Heart left ventricle (tissue), 13 donors: ENCODE measurements at regions not wholly inside any gene's neighbourhood (a gene's known extent, or its start where the extent isn't known, plus 50 kb on each side); places are given as distances from the start of the nearest gene placed in this dataset.

ENCODE experiments used
- POLR2A ChIP-seq, 2 donors: fragments of 450-650 bp; IDR thresholded peaks; one replicate each; pipeline ENCODE4 v1.6.1; 2017; ENCODE audit warnings: antibody characterized with exemption in 2 of 2, mild to moderate bottlenecking in 2 of 2, moderate library complexity in 2 of 2
- TF ChIP-seq, protein P1 (sequence below), 12 donors: fragments of 200-600 bp; sonication (generic) in 4 of 12; IDR thresholded peaks; one replicate each; pipeline versions ENCODE4 v1.5.0 to v1.8.0; 2018 to 2022; ENCODE audit warnings: antibody characterized with exemption in 12 of 12, mild to moderate bottlenecking in 5 of 12
- donor health status: ischemic (EF 13 %, LVEDD 7.1; RV severe dilation, severe dysfunction).
- donor health status: DM: no; HTN: yes; CAD: no.
- donor health status: DM: no; HTN: no; CAD: no.
- donor health status: ischemic (EF 25% LVEDD 6.9; RV normal size, moderate dysfunction).
- donor health status: ischemic (EF 25% LVEDD 5.7; RV mildly dilated, moderate dysfunction).
- donor health status: ischemic (EF 35%, LVEDD 5.7; RV mildly dilated, moderate dysfunction).
- donor health status: nonischemic (EF 11% LVEDD 7.7; RV severe dilation, severe dysfunction).
- donor health status: DM: yes; HTN: yes; CAD: no.
- donor health status: PGD.
- donor health status: ischemic (EF 29% LVEDD 5.4; RV normal size, mild dysfunction).
- donor health status: nonischemic (EF 23%, LVEDD 6.1; RV moderate dilation, normal function).

DNA sequence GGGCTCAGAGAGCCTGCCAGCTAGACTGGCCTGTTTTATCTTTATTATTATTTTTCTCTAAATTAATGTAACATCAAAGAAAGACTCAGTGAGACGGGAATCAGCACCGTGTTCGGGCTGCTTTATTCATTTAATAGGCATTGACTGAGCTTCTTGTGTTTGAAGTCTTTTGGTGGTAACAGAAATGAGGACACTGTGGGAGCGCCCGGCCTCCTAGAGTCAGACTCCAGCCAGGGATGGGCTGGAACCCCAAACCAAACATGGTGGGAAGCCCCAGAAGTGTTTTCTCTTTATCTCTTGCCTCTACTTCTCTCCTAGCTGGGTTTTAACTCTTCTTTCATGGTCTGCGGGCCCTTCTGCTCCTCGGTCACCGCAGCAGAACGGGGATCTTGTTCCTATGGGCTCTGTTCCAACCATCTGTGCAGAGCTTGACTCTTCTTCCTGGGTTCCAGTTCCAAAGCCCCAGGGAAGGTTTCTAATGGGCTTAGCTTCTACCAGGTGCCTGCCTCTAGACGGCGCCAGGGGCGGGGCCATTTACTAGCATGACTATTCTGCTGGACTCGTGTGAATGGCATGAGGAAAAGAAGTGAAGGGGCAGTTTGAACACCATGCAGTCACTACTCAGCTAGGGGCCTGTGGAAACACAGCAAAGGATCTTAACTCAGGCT, 123.8 kb downstream of the FGF18 start:
- TF ChIP-seq, protein P1, sequence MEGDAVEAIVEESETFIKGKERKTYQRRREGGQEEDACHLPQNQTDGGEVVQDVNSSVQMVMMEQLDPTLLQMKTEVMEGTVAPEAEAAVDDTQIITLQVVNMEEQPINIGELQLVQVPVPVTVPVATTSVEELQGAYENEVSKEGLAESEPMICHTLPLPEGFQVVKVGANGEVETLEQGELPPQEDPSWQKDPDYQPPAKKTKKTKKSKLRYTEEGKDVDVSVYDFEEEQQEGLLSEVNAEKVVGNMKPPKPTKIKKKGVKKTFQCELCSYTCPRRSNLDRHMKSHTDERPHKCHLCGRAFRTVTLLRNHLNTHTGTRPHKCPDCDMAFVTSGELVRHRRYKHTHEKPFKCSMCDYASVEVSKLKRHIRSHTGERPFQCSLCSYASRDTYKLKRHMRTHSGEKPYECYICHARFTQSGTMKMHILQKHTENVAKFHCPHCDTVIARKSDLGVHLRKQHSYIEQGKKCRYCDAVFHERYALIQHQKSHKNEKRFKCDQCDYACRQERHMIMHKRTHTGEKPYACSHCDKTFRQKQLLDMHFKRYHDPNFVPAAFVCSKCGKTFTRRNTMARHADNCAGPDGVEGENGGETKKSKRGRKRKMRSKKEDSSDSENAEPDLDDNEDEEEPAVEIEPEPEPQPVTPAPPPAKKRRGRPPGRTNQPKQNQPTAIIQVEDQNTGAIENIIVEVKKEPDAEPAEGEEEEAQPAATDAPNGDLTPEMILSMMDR (IDR thresholded peaks at IDR 0.05), result no peak
- TF ChIP-seq POLR2A (IDR thresholded peaks at IDR 0.05), result no peak
